Kidney (tissue), 13 donors: ENCODE measurements at regions not wholly inside any gene's neighbourhood (a gene's known extent, or its start where the extent isn't known, plus 50 kb on each side); places are given as distances from the start of the nearest gene placed in this dataset.

Experiments used
- DNase-seq, 5 donors: peaks; one replicate each; pipeline ENCODE4 v3.0.0-alpha.2; 2013 to 2020
- FAIRE-seq: peaks from 2 replicates; lab custom pipeline; 2012; peaks lifted over from hg19 to GRCh38; lab: Jason Lieb, UNC
- H3K27ac ChIP-seq, 2 donors: one replicate each; pipeline ENCODE4 v1.7.0; 2013; ENCODE audit warnings: low read depth in 2 of 2, low read length in 2 of 2, inconsistent platforms in 1 of 2
- H3K27me3 ChIP-seq: one replicate; pipeline ENCODE4 v1.7.1; 2013; ENCODE audit warnings: low read length, inconsistent platforms; ENCODE audit not compliant: control insufficient read depth, insufficient read depth
- H3K36me3 ChIP-seq, 3 donors: one replicate each; pipeline versions ENCODE4 v1.7.0 to v1.7.1; 2013; ENCODE audit warnings: low read length in 3 of 3, control low read depth in 1 of 3, inconsistent platforms in 1 of 3; ENCODE audit not compliant: insufficient read depth in 3 of 3, control insufficient read depth in 2 of 3
- H3K4me1 ChIP-seq, 3 donors: one replicate each; pipeline versions ENCODE4 v1.7.0 to v1.7.1; 2013; ENCODE audit warnings: low read length in 3 of 3, inconsistent platforms in 1 of 3, low read depth in 1 of 3; ENCODE audit not compliant: control insufficient read depth in 2 of 3, insufficient read depth in 2 of 3
- H3K4me3 ChIP-seq, 3 donors: one replicate each; pipeline versions ENCODE4 v1.7.0 to v1.8.1; 2013; ENCODE audit warnings: low read length in 3 of 3, control low read depth in 1 of 3, inconsistent platforms in 1 of 3
- H3K9ac ChIP-seq, 3 donors: one replicate each; pipeline versions ENCODE4 v1.7.0 to v1.7.1; 2013; ENCODE audit warnings: low read length in 3 of 3, control low read depth in 1 of 3, inconsistent platforms in 1 of 3
- H3K9me3 ChIP-seq, 3 donors: one replicate each; pipeline versions ENCODE4 v1.7.0 to v1.7.1; 2013; ENCODE audit warnings: low read length in 3 of 3, control low read depth in 1 of 3, inconsistent platforms in 1 of 3; ENCODE audit not compliant: control insufficient read depth in 2 of 3, insufficient read depth in 1 of 3
- intact Hi-C: fragments of 100-400 bp; cut with DNase I; formaldehyde crosslinking; loops from one replicate; pipeline ENCODE4 v1.11.1; 2022
- TF ChIP-seq, protein P1 (sequence below): IDR thresholded peaks from 3 replicates; pipeline ENCODE4 v1.5.1; 2012; ENCODE audit warnings: mild to moderate bottlenecking, moderate library complexity, borderline replicate concordance; ENCODE audit not compliant: insufficient read depth; ENCODE audit errors: extremely low read depth
- donor health status: control.
- donor health status: control.
- donor health status: control.
- donor health status: control.
- donor health status: control.
- donor health status: DM: yes; HTN: yes; CAD: no.
- donor health status: Normal renal cell carcinoma (clear cell type).

DNA sequence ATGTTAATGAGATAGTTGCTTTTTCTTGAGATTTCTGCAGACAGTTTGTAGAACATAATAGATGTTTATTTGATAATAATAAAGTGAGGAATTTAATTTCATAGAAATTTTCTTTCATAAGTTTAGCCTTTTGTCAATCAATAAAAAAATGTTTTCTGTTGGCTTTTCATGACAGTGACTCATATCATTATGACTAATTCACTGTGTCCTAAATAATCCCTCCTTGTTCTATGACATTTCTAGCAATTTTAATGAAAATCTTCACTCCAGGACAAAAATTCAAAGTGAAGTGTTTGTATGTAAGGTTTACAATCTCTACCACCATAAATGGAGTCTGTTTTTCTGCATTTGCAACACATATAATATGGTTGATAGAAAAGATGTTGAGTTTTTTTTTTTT is 109.9 kb downstream of the UTRN start:
- H3K9me3 ChIP-seq, result no peaks in the 10 kb centered on the region
- no peak overlapping the region for H3K9ac ChIP-seq
- H3K36me3 ChIP-seq, result no peaks in the 10 kb centered on the region
- no peaks in the 10 kb centered on the region for H3K4me1 ChIP-seq
- no peak overlapping the region for H3K4me3 ChIP-seq
- H3K27ac ChIP-seq, result no peak overlapping the region
- peak; percentile 17 for FAIRE-seq
- no peak for DNase-seq
- no peaks in the 10 kb centered on the region for H3K27me3 ChIP-seq
- TF ChIP-seq, protein P1, sequence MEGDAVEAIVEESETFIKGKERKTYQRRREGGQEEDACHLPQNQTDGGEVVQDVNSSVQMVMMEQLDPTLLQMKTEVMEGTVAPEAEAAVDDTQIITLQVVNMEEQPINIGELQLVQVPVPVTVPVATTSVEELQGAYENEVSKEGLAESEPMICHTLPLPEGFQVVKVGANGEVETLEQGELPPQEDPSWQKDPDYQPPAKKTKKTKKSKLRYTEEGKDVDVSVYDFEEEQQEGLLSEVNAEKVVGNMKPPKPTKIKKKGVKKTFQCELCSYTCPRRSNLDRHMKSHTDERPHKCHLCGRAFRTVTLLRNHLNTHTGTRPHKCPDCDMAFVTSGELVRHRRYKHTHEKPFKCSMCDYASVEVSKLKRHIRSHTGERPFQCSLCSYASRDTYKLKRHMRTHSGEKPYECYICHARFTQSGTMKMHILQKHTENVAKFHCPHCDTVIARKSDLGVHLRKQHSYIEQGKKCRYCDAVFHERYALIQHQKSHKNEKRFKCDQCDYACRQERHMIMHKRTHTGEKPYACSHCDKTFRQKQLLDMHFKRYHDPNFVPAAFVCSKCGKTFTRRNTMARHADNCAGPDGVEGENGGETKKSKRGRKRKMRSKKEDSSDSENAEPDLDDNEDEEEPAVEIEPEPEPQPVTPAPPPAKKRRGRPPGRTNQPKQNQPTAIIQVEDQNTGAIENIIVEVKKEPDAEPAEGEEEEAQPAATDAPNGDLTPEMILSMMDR, result no peak
- intact Hi-C loops, result no loop called here

DNA sequence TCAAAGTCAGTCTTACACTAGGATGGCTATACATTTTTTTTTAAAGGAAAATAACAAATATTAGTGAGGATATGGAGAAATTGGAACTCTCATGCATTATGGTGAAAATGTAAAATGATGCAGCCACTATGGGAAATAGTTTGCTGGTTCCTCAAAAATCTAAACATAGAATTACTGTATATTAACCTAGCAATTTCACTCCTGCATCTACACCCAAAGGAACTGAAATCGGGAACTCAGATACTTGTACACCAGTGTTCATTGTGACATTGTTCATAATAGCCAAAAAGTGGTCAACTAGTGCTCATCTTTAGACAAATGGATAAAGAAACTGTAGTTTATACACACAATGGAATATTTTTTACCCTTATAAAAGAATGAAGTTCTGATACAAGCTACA is 110.7 kb downstream of the UTRN start:
- intact Hi-C loops, result no loop called here
- Histone ChIP-seq H3K4me3 (no peak overlapping the region), H3K4me1 (no peaks in the 10 kb centered on the region), H3K36me3 (no peaks in the 10 kb centered on the region), H3K27me3 (no peaks in the 10 kb centered on the region), H3K9ac (no peak overlapping the region), H3K9me3 (no peaks in the 10 kb centered on the region), H3K27ac (no peak overlapping the region)
- FAIRE-seq, result no peak
- no peak for DNase-seq
- TF ChIP-seq, protein P1, result no peak

DNA sequence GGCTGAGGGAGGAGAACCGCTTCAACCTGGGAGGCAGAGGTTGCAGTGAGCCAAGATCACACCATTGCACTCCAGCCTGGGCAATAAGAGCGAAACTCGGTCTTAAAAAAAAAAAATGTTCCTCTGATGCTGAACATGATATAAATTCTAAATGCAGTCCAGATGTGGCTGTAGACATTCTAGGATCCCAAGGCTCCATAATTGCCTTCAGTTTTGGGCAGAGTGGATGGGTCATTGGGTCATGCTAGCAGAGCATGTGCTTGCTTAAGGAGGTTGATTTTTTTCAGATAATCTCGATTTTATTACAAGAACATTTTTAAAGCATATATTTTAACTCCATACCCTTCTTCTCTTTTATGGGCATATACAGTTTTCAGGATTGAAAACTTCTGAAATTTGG is 112.0 kb downstream of the UTRN start:
- Histone ChIP-seq H3K36me3 (no peaks in the 10 kb centered on the region), H3K9me3 (no peaks in the 10 kb centered on the region), H3K4me3 (no peak overlapping the region), H3K27me3 (no peaks in the 10 kb centered on the region), H3K4me1 (no peaks in the 10 kb centered on the region), H3K27ac (no peak overlapping the region), H3K9ac (no peak overlapping the region)
- TF ChIP-seq, protein P1, result no peak
- intact Hi-C loops, result no loop called here
- DNase-seq (no peak), FAIRE-seq (no peak)

DNA sequence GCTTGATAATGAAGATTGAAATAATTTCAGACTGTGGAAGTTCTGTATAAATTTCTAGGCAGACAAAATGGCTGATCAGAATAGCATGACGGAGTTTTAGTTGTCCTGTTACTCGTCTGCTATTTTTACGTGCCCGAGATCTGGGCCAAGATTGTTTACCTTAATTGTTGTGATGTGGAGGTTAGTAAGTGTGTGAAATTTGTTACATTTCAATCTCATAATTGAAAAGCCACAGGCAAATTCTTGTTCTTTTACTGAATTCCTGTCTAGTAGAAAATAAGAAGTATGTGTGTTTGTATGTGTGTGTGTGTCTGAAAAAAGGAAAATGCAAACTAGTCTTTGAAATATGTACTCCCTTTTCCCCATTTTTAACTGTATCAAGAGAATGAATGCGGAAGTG is 115.2 kb downstream of the UTRN start:
- no peak overlapping the region for H3K9ac ChIP-seq
- intact Hi-C loops, result no loop called here
- FAIRE-seq (no peak), DNase-seq (no peak)
- no peaks in the 10 kb centered on the region for H3K4me1 ChIP-seq
- no peaks in the 10 kb centered on the region for H3K9me3 ChIP-seq
- no peak overlapping the region for H3K4me3 ChIP-seq
- TF ChIP-seq, protein P1, result no peak
- H3K36me3 ChIP-seq, result no peaks in the 10 kb centered on the region
- no peak overlapping the region for H3K27ac ChIP-seq
- H3K27me3 ChIP-seq, result no peaks in the 10 kb centered on the region
